ENCODE measurements at regions not wholly inside any gene's neighbourhood (a gene's known extent, or its start where the extent isn't known, plus 50 kb on each side); places are given as distances from the start of the nearest gene placed in this dataset.
"Not testable (repeated sequence)": the region's sequence is repeated elsewhere in the genome, so short reads cannot be mapped to it uniquely, and the experiment has no call there.

- Histone ChIP-seq H3K9me3 (ENCODE audit: control insufficient read depth in 2 of 2, insufficient read depth in 1 of 2, low read length in 1 of 2) (peaks cover 0 to 4% of the 10 kb centered on the region in 2 donors), H3K27me3 (ENCODE audit: control insufficient read depth in 2 of 2, insufficient read depth in 1 of 2, low read length in 1 of 2) (no peaks in the 10 kb centered on the region)
Observed at GRCh38 chr2:18047213-18047611, 168.7 kb downstream of the KCNS3 start.

GRCh38 chr2:18046558-18047212 is 168.2 kb downstream of the KCNS3 start:
- peaks cover 0 to 4% of the 10 kb centered on the region in 2 donors for H3K9me3 ChIP-seq (ENCODE audit: control insufficient read depth in 2 of 2, insufficient read depth in 1 of 2, low read length in 1 of 2)
- H3K27me3 ChIP-seq (ENCODE audit: control insufficient read depth in 2 of 2, insufficient read depth in 1 of 2, low read length in 1 of 2): no peaks in the 10 kb centered on the region
- no peak for DNase-seq (ENCODE audit: low read depth in 6 of 9, low spot score in 9 of 9)
- H3K4me1 ChIP-seq (ENCODE audit: control insufficient read depth in 2 of 2, insufficient read depth in 2 of 2, low read length in 2 of 2): no peaks in the 10 kb centered on the region
- no peaks in the 10 kb centered on the region for H3K36me3 ChIP-seq (ENCODE audit: control insufficient read depth in 2 of 2, insufficient read depth in 2 of 2, low read length in 1 of 2)
- H3K27ac ChIP-seq (ENCODE audit: low read depth in 1 of 2, low read length in 1 of 2): no peak overlapping the region
- 81% methylated on average over 3 of the region's 3 CpGs for WGBS
- H3K4me3 ChIP-seq (ENCODE audit: low read length in 2 of 2): no peak overlapping the region

More at GRCh38 chr2:18047213-18047611, 168.7 kb downstream of the KCNS3 start:
- Histone ChIP-seq H3K27ac (ENCODE audit: low read depth in 1 of 2, low read length in 1 of 2) (no peak overlapping the region), H3K4me1 (ENCODE audit: control insufficient read depth in 2 of 2, insufficient read depth in 2 of 2, low read length in 2 of 2) (no peaks in the 10 kb centered on the region), H3K36me3 (ENCODE audit: control insufficient read depth in 2 of 2, insufficient read depth in 2 of 2, low read length in 1 of 2) (no peaks in the 10 kb centered on the region), H3K4me3 (ENCODE audit: low read length in 2 of 2) (no peak overlapping the region)
- no peak for DNase-seq (ENCODE audit: low read depth in 6 of 9, low spot score in 9 of 9)
- 91% methylated on average over 4 of the region's 4 CpGs for WGBS

GRCh38 chr2:18046017-18046416 is 167.6 kb downstream of the KCNS3 start:
- no peak overlapping the region for H3K27ac ChIP-seq (ENCODE audit: low read depth in 1 of 2, low read length in 1 of 2)
- H3K36me3 ChIP-seq (ENCODE audit: control insufficient read depth in 2 of 2, insufficient read depth in 2 of 2, low read length in 1 of 2): no peaks in the 10 kb centered on the region
- H3K27me3 ChIP-seq (ENCODE audit: control insufficient read depth in 2 of 2, insufficient read depth in 1 of 2, low read length in 1 of 2): no peaks in the 10 kb centered on the region
- 88% methylated on average over 4 of the region's 4 CpGs for WGBS
- H3K4me3 ChIP-seq (ENCODE audit: low read length in 2 of 2): no peak overlapping the region
- no peaks in the 10 kb centered on the region for H3K4me1 ChIP-seq (ENCODE audit: control insufficient read depth in 2 of 2, insufficient read depth in 2 of 2, low read length in 2 of 2)
- DNase-seq (ENCODE audit: low read depth in 6 of 9, low spot score in 9 of 9): no peak
- H3K9me3 ChIP-seq (ENCODE audit: control insufficient read depth in 2 of 2, insufficient read depth in 1 of 2, low read length in 1 of 2): peaks cover 0 to 4% of the 10 kb centered on the region in 2 donors

- Histone ChIP-seq H3K9me3 (ENCODE audit: control insufficient read depth in 2 of 2, insufficient read depth in 1 of 2, low read length in 1 of 2) (peaks cover 0 to 4% of the 10 kb centered on the region in 2 donors), H3K27ac (ENCODE audit: low read depth in 1 of 2, low read length in 1 of 2) (no peak overlapping the region), H3K4me3 (ENCODE audit: low read length in 2 of 2) (no peak overlapping the region), H3K36me3 (ENCODE audit: control insufficient read depth in 2 of 2, insufficient read depth in 2 of 2, low read length in 1 of 2) (no peaks in the 10 kb centered on the region), H3K27me3 (ENCODE audit: control insufficient read depth in 2 of 2, insufficient read depth in 1 of 2, low read length in 1 of 2) (no peaks in the 10 kb centered on the region), H3K4me1 (ENCODE audit: control insufficient read depth in 2 of 2, insufficient read depth in 2 of 2, low read length in 2 of 2) (no peaks in the 10 kb centered on the region)
- DNase-seq (ENCODE audit: low read depth in 6 of 9, low spot score in 9 of 9): no peak
- 92% methylated on average over 1 of the region's 1 CpG for WGBS
Observed at GRCh38 chr2:18045230-18045629, 166.8 kb downstream of the KCNS3 start.

- H3K36me3 ChIP-seq (ENCODE audit: control insufficient read depth in 2 of 2, insufficient read depth in 2 of 2, low read length in 1 of 2); H3K27ac ChIP-seq (ENCODE audit: low read depth in 1 of 2, low read length in 1 of 2); DNase-seq (ENCODE audit: low read depth in 6 of 9, low spot score in 9 of 9); H3K27me3 ChIP-seq (ENCODE audit: control insufficient read depth in 2 of 2, insufficient read depth in 1 of 2, low read length in 1 of 2); H3K9me3 ChIP-seq (ENCODE audit: control insufficient read depth in 2 of 2, insufficient read depth in 1 of 2, low read length in 1 of 2); H3K4me3 ChIP-seq (ENCODE audit: low read length in 2 of 2); H3K4me1 ChIP-seq (ENCODE audit: control insufficient read depth in 2 of 2, insufficient read depth in 2 of 2, low read length in 2 of 2): not testable (repeated sequence)
- WGBS: 92% methylated on average over 16 of the region's 16 CpGs
Observed at GRCh38 chr2:18017381-18017780, 138.9 kb downstream of the KCNS3 start.

- no peaks in the 10 kb centered on the region for H3K27me3 ChIP-seq (ENCODE audit: control insufficient read depth in 2 of 2, insufficient read depth in 1 of 2, low read length in 1 of 2)
- 90% methylated on average over 3 of the region's 3 CpGs for WGBS
- H3K9me3 ChIP-seq (ENCODE audit: control insufficient read depth in 2 of 2, insufficient read depth in 1 of 2, low read length in 1 of 2): no peaks in the 10 kb centered on the region
- DNase-seq (ENCODE audit: low read depth in 6 of 9, low spot score in 9 of 9): no peak
- H3K4me1 ChIP-seq (ENCODE audit: control insufficient read depth in 2 of 2, insufficient read depth in 2 of 2, low read length in 2 of 2): no peaks in the 10 kb centered on the region
- H3K4me3 ChIP-seq (ENCODE audit: low read length in 2 of 2): no peak overlapping the region
- no peaks in the 10 kb centered on the region for H3K36me3 ChIP-seq (ENCODE audit: control insufficient read depth in 2 of 2, insufficient read depth in 2 of 2, low read length in 1 of 2)
- no peak overlapping the region for H3K27ac ChIP-seq (ENCODE audit: low read depth in 1 of 2, low read length in 1 of 2)
Observed at GRCh38 chr2:18009891-18010290, 131.4 kb downstream of the KCNS3 start.

- DNase-seq (ENCODE audit: low read depth in 6 of 9, low spot score in 9 of 9): no peak
- H3K9me3 ChIP-seq (ENCODE audit: control insufficient read depth in 2 of 2, insufficient read depth in 1 of 2, low read length in 1 of 2): peaks cover 0 to 4% of the 10 kb centered on the region in 2 donors
- 94% methylated on average over 1 of the region's 1 CpG for WGBS
- H3K36me3 ChIP-seq (ENCODE audit: control insufficient read depth in 2 of 2, insufficient read depth in 2 of 2, low read length in 1 of 2): no peaks in the 10 kb centered on the region
- no peak overlapping the region for H3K27ac ChIP-seq (ENCODE audit: low read depth in 1 of 2, low read length in 1 of 2)
- H3K4me3 ChIP-seq (ENCODE audit: low read length in 2 of 2): no peak overlapping the region
- H3K27me3 ChIP-seq (ENCODE audit: control insufficient read depth in 2 of 2, insufficient read depth in 1 of 2, low read length in 1 of 2): no peaks in the 10 kb centered on the region
- no peaks in the 10 kb centered on the region for H3K4me1 ChIP-seq (ENCODE audit: control insufficient read depth in 2 of 2, insufficient read depth in 2 of 2, low read length in 2 of 2)
Observed at GRCh38 chr2:18005411-18005810, 126.9 kb downstream of the KCNS3 start.

GRCh38 chr2:18001671-18002070 is 123.2 kb downstream of the KCNS3 start:
- H3K27ac ChIP-seq (ENCODE audit: low read depth in 1 of 2, low read length in 1 of 2): no peak overlapping the region
- H3K27me3 ChIP-seq (ENCODE audit: control insufficient read depth in 2 of 2, insufficient read depth in 1 of 2, low read length in 1 of 2): no peaks in the 10 kb centered on the region
- 70% methylated on average over 4 of the region's 4 CpGs for WGBS
- H3K4me3 ChIP-seq (ENCODE audit: low read length in 2 of 2): no peak overlapping the region
- no peak for DNase-seq (ENCODE audit: low read depth in 6 of 9, low spot score in 9 of 9)
- H3K9me3 ChIP-seq (ENCODE audit: control insufficient read depth in 2 of 2, insufficient read depth in 1 of 2, low read length in 1 of 2): peaks cover 0 to 4% of the 10 kb centered on the region in 2 donors
- H3K4me1 ChIP-seq (ENCODE audit: control insufficient read depth in 2 of 2, insufficient read depth in 2 of 2, low read length in 2 of 2): no peaks in the 10 kb centered on the region
- H3K36me3 ChIP-seq (ENCODE audit: control insufficient read depth in 2 of 2, insufficient read depth in 2 of 2, low read length in 1 of 2): no peaks in the 10 kb centered on the region

GRCh38 chr2:17996978-17997377 is 118.5 kb downstream of the KCNS3 start:
- no peak for DNase-seq (ENCODE audit: low read depth in 6 of 9, low spot score in 9 of 9)
- Histone ChIP-seq H3K4me1 (ENCODE audit: control insufficient read depth in 2 of 2, insufficient read depth in 2 of 2, low read length in 2 of 2) (no peaks in the 10 kb centered on the region), H3K27me3 (ENCODE audit: control insufficient read depth in 2 of 2, insufficient read depth in 1 of 2, low read length in 1 of 2) (no peaks in the 10 kb centered on the region), H3K27ac (ENCODE audit: low read depth in 1 of 2, low read length in 1 of 2) (no peak overlapping the region), H3K4me3 (ENCODE audit: low read length in 2 of 2) (no peak overlapping the region), H3K36me3 (ENCODE audit: control insufficient read depth in 2 of 2, insufficient read depth in 2 of 2, low read length in 1 of 2) (no peaks in the 10 kb centered on the region), H3K9me3 (ENCODE audit: control insufficient read depth in 2 of 2, insufficient read depth in 1 of 2, low read length in 1 of 2) (peaks cover 0 to 7% of the 10 kb centered on the region in 2 donors)
- WGBS: 84% methylated on average over 3 of the region's 3 CpGs

Data from thymus (tissue), 11 donors.